IPS-18a (cell line): ENCODE measurements at regions not wholly inside any gene's neighbourhood (a gene's known extent, or its start where the extent isn't known, plus 50 kb on each side); places are given as distances from the start of the nearest gene placed in this dataset.

Experiments used
- H3K27ac ChIP-seq: one replicate; pipeline ENCODE4 v1.5.1; 2013; ENCODE audit warnings: low read length
- H3K27me3 ChIP-seq: one replicate; pipeline ENCODE4 v1.6.1; 2013; ENCODE audit warnings: mild to moderate bottlenecking, low read length; ENCODE audit not compliant: control insufficient read depth, insufficient read depth
- H3K36me3 ChIP-seq: one replicate; pipeline ENCODE4 v1.6.1; 2013; ENCODE audit warnings: low read depth, low read length; ENCODE audit not compliant: control insufficient read depth
- H3K4me1 ChIP-seq: one replicate; pipeline ENCODE4 v1.6.1; 2013; ENCODE audit warnings: low read depth, low read length; ENCODE audit not compliant: control insufficient read depth
- H3K4me3 ChIP-seq: one replicate; pipeline ENCODE4 v1.5.1; 2013; ENCODE audit warnings: low read length
- H3K9ac ChIP-seq: one replicate; pipeline ENCODE4 v1.6.1; 2013; ENCODE audit warnings: mild to moderate bottlenecking, low read length, moderate library complexity
- H3K9me3 ChIP-seq: one replicate; pipeline ENCODE4 v1.6.1; 2013; ENCODE audit warnings: low read depth, low read length; ENCODE audit not compliant: control insufficient read depth

GRCh38 chr14:65819569-65819968 lies 407.0 kb downstream of the FUT8 start:
- Histone ChIP-seq H3K4me1 (peaks cover 2% of the 10 kb centered on the region), H3K36me3 (no peaks in the 10 kb centered on the region), H3K27me3 (no peaks in the 10 kb centered on the region), H3K9ac (no peak overlapping the region), H3K9me3 (no peaks in the 10 kb centered on the region), H3K4me3 (no peak overlapping the region), H3K27ac (no peak overlapping the region)

- Histone ChIP-seq H3K27ac (no peak overlapping the region), H3K4me1 (no peaks in the 10 kb centered on the region), H3K9me3 (no peaks in the 10 kb centered on the region)
These were observed 408.8 kb downstream of the FUT8 start for GRCh38 chr14:65821224-65821753.

GRCh38 chr14:65824285-65824977 lies 411.9 kb downstream of the FUT8 start:
- H3K27me3 ChIP-seq: no peaks in the 10 kb centered on the region
- H3K9me3 ChIP-seq: no peaks in the 10 kb centered on the region
- H3K27ac ChIP-seq: no peak overlapping the region
- peaks cover 7% of the 10 kb centered on the region for H3K4me1 ChIP-seq
- H3K9ac ChIP-seq: no peak overlapping the region
- H3K36me3 ChIP-seq: no peaks in the 10 kb centered on the region
- no peak overlapping the region for H3K4me3 ChIP-seq

More at GRCh38 chr14:65821224-65821753, 408.8 kb downstream of the FUT8 start:
- Histone ChIP-seq H3K36me3 (no peaks in the 10 kb centered on the region), H3K4me3 (no peak overlapping the region), H3K27me3 (no peaks in the 10 kb centered on the region), H3K9ac (no peak overlapping the region)

- no peak overlapping the region for H3K9ac ChIP-seq
- no peaks in the 10 kb centered on the region for H3K27me3 ChIP-seq
- no peak overlapping the region for H3K4me3 ChIP-seq
- H3K4me1 ChIP-seq: peaks cover 7% of the 10 kb centered on the region
- no peaks in the 10 kb centered on the region for H3K36me3 ChIP-seq
- H3K9me3 ChIP-seq: no peaks in the 10 kb centered on the region
- H3K27ac ChIP-seq: no peak overlapping the region
These were observed 412.4 kb downstream of the FUT8 start for GRCh38 chr14:65824978-65825299.

- no peak overlapping the region for H3K4me3 ChIP-seq
- H3K9ac ChIP-seq: no peak overlapping the region
- H3K27me3 ChIP-seq: no peaks in the 10 kb centered on the region
- no peaks in the 10 kb centered on the region for H3K36me3 ChIP-seq
- H3K4me1 ChIP-seq: peaks cover 7% of the 10 kb centered on the region
- no peak overlapping the region for H3K27ac ChIP-seq
- H3K9me3 ChIP-seq: no peaks in the 10 kb centered on the region
These were observed 414.4 kb downstream of the FUT8 start for GRCh38 chr14:65826946-65827345.

GRCh38 chr14:65827520-65827919 lies 415.0 kb downstream of the FUT8 start:
- Histone ChIP-seq H3K9me3 (no peaks in the 10 kb centered on the region), H3K27ac (no peak overlapping the region), H3K4me3 (no peak overlapping the region), H3K27me3 (no peaks in the 10 kb centered on the region), H3K4me1 (peaks cover 7% of the 10 kb centered on the region), H3K9ac (no peak overlapping the region), H3K36me3 (no peaks in the 10 kb centered on the region)

GRCh38 chr14:65828396-65828795 lies 415.9 kb downstream of the FUT8 start:
- Histone ChIP-seq H3K27ac (no peak overlapping the region), H3K9me3 (no peaks in the 10 kb centered on the region), H3K36me3 (no peaks in the 10 kb centered on the region), H3K9ac (no peak overlapping the region), H3K4me1 (peaks cover 15% of the 10 kb centered on the region), H3K4me3 (no peak overlapping the region), H3K27me3 (no peaks in the 10 kb centered on the region)

GRCh38 chr14:65832431-65833266 lies 420.1 kb downstream of the FUT8 start:
- no peak overlapping the region for H3K9ac ChIP-seq
- H3K4me3 ChIP-seq: no peak overlapping the region
- peaks cover 45% of the 10 kb centered on the region for H3K4me1 ChIP-seq
- no peaks in the 10 kb centered on the region for H3K27me3 ChIP-seq
- no peak overlapping the region for H3K27ac ChIP-seq
- no peaks in the 10 kb centered on the region for H3K36me3 ChIP-seq
- H3K9me3 ChIP-seq: no peaks in the 10 kb centered on the region

- peaks cover 41% of the 10 kb centered on the region for H3K4me1 ChIP-seq
- H3K27me3 ChIP-seq: no peaks in the 10 kb centered on the region
- no peak overlapping the region for H3K9ac ChIP-seq
- no peaks in the 10 kb centered on the region for H3K9me3 ChIP-seq
- H3K36me3 ChIP-seq: no peaks in the 10 kb centered on the region
- no peak overlapping the region for H3K27ac ChIP-seq
- no peak overlapping the region for H3K4me3 ChIP-seq
These were observed 420.8 kb downstream of the FUT8 start for GRCh38 chr14:65833267-65833880.

- Histone ChIP-seq H3K27me3 (no peaks in the 10 kb centered on the region), H3K9ac (no peak overlapping the region)
These were observed 421.5 kb downstream of the FUT8 start for GRCh38 chr14:65834051-65834450.

GRCh38 chr14:65834812-65835211 lies 422.3 kb downstream of the FUT8 start:
- Histone ChIP-seq H3K9ac (no peak overlapping the region), H3K4me3 (no peak overlapping the region), H3K9me3 (no peaks in the 10 kb centered on the region), H3K27ac (no peak overlapping the region), H3K4me1 (peaks cover 38% of the 10 kb centered on the region), H3K36me3 (no peaks in the 10 kb centered on the region), H3K27me3 (no peaks in the 10 kb centered on the region)

More at GRCh38 chr14:65834051-65834450, 421.5 kb downstream of the FUT8 start:
- H3K9me3 ChIP-seq: no peaks in the 10 kb centered on the region
- H3K4me1 ChIP-seq: peaks cover 38% of the 10 kb centered on the region
- no peaks in the 10 kb centered on the region for H3K36me3 ChIP-seq
- no peak overlapping the region for H3K4me3 ChIP-seq
- no peak overlapping the region for H3K27ac ChIP-seq
